ENCODE measurements at regions not wholly inside any gene's neighbourhood (a gene's known extent, or its start where the extent isn't known, plus 50 kb on each side); places are given as distances from the start of the nearest gene placed in this dataset.

DNA sequence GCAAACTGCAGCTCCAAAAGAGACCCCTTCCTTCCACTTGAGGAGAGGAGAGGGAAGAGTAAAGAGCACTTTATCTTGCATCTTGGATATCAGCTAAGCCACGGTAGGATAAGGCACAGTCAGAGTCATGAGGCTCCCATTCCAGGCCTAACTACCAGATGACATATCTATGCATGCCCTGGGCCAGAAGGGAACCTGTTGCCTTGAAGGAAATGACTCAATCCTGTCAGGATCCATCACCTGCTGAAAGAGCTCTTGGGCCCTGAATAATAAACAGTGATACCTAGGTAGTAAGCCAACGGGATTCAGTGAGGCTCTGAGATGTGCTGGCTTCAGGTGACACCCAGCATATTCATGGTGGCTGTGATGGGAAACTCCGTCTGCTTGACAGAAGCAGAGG, 118.5 kb upstream of the EPHA3 start:
- Histone ChIP-seq H3K9me3 (no peaks in the 10 kb centered on the region), H3K36me3 (no peaks in the 10 kb centered on the region), H3K4me1 (no peaks in the 10 kb centered on the region), H3K27me3 (no peaks in the 10 kb centered on the region), H3K4me3 (no peak overlapping the region), H3K27ac (no peak overlapping the region)
- intact Hi-C loops (cut with DNase I), result no loop called here
- ATAC-seq, result no peak
- DNase-seq, result no peak
- no peak for TF ChIP-seq CTCF (IDR thresholded peaks at IDR 0.05)

DNA sequence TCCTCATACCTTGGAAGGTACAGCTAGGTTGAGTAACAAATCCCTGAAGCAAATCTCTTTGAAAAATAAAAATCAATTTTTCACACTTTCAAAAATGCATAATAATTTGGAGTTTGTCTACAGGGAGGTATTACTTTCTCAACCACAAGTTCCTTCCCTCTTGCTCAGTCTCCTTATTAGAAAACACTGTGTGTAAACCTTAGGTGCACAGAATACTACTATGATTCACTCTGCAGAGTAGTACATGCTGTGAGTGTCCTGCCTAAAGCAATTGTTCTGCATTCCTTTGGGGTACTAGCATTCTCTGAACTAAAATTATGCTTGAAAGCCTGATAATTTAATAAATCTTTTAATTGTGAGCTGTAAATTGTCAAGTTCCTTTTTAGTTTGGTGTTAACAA, 115.9 kb upstream of the EPHA3 start:
- no peak for TF ChIP-seq CTCF (IDR thresholded peaks at IDR 0.05)
- no peaks in the 10 kb centered on the region for H3K9me3 ChIP-seq
- DNase-seq, result no peak
- ATAC-seq, result no peak
- H3K4me1 ChIP-seq, result no peaks in the 10 kb centered on the region
- H3K27me3 ChIP-seq, result no peaks in the 10 kb centered on the region
- intact Hi-C loops (cut with DNase I), result no loop called here
- H3K27ac ChIP-seq, result no peak overlapping the region
- no peaks in the 10 kb centered on the region for H3K36me3 ChIP-seq
- H3K4me3 ChIP-seq, result no peak overlapping the region

- no peak for TF ChIP-seq CTCF (IDR thresholded peaks at IDR 0.05)
- H3K9me3 ChIP-seq, result no peaks in the 10 kb centered on the region
- no peak overlapping the region for H3K4me3 ChIP-seq
- H3K27ac ChIP-seq, result no peak overlapping the region
- no peak for DNase-seq
- no peaks in the 10 kb centered on the region for H3K36me3 ChIP-seq
- ATAC-seq, result no peak
- intact Hi-C loops (cut with DNase I), result no loop called here
- no peaks in the 10 kb centered on the region for H3K27me3 ChIP-seq
- H3K4me1 ChIP-seq, result no peaks in the 10 kb centered on the region
Measured at GRCh38 chr3:88996691-88997090, 110.7 kb upstream of the EPHA3 start.

DNA sequence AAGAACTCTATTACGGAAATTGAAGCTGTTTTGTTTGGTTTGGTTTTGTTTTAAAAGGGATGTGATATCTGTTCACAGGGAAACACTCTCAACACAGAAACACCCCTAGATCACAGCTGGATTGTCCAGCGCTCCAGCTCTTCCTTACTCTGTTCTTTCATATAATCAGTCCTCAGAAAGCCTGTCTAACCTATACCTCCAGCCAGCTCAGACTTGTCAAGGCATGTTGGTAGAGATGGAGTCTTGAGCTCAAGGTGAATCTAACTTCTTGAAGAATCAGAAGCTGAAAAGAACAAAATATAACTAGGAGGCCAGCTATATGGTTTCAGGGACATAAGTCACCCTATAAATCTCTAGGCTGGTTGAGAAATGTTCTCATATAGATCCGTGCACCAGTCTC, 110.2 kb upstream of the EPHA3 start:
- no peak for DNase-seq
- Histone ChIP-seq H3K27me3 (no peaks in the 10 kb centered on the region), H3K9me3 (no peaks in the 10 kb centered on the region), H3K4me1 (no peaks in the 10 kb centered on the region), H3K27ac (no peak overlapping the region), H3K4me3 (no peak overlapping the region), H3K36me3 (no peaks in the 10 kb centered on the region)
- TF ChIP-seq CTCF (IDR thresholded peaks at IDR 0.05), result no peak
- intact Hi-C loops (cut with DNase I), result no loop called here
- no peak for ATAC-seq

- no peaks in the 10 kb centered on the region for H3K27me3 ChIP-seq
- no peaks in the 10 kb centered on the region for H3K9me3 ChIP-seq
- no peak for TF ChIP-seq CTCF (IDR thresholded peaks at IDR 0.05)
- no peak overlapping the region for H3K4me3 ChIP-seq
- ATAC-seq (no peak), DNase-seq (no peak)
- no peaks in the 10 kb centered on the region for H3K4me1 ChIP-seq
- H3K27ac ChIP-seq, result no peak overlapping the region
- H3K36me3 ChIP-seq, result no peaks in the 10 kb centered on the region
- intact Hi-C loops (cut with DNase I), result no loop called here
Measured at GRCh38 chr3:89000886-89001285, 106.5 kb upstream of the EPHA3 start.

DNA sequence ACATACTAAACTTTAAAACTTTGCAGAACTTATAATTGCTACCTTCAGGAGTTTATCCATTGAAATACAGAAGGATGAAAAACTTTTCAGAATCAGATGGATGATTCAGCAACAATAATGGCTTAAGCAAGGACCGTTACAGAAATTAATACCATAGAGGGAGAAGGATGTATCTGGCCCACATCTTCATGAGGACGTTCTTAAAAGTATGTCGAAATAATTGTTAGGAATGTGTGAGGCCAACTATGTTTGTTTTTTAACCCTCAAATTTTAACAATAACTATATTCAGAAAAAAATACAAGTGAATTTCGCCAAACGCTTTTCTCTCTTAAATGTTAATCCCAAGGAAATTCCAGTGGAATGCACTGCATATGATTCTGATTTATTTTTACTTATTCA, 105.2 kb upstream of the EPHA3 start:
- Histone ChIP-seq H3K4me1 (no peaks in the 10 kb centered on the region), H3K27ac (no peak overlapping the region), H3K9me3 (no peaks in the 10 kb centered on the region), H3K4me3 (no peak overlapping the region), H3K36me3 (no peaks in the 10 kb centered on the region), H3K27me3 (no peaks in the 10 kb centered on the region)
- no peak for ATAC-seq
- TF ChIP-seq CTCF (IDR thresholded peaks at IDR 0.05), result no peak
- no peak for DNase-seq
- intact Hi-C loops (cut with DNase I), result no loop called here
